ENCODE measurements at regions not wholly inside any gene's neighbourhood (a gene's known extent, or its start where the extent isn't known, plus 50 kb on each side); places are given as distances from the start of the nearest gene placed in this dataset.

DNA sequence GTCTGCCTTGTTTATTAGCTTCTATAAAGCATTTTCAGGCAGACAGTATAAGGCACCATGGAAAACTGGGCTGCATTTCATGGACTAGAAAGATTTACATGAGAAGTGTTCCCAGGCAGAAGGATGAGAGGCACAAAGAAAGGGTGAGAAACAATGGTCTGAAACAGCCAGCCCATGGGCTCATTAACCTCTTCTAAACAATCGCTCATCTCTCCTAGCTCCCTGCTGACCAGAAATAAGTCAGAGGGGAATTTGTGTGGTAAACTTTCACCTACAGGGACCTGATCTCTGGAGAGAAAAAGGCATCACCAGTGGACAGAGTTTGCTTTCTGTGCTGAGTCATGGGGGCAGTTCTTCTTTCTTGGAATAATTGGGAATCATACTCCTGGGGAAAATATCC is 51.8 kb upstream of the KIRREL3 start:
- Histone ChIP-seq H2AFZ (ENCODE audit: low read length) (no peak overlapping the region), H3K36me3 (ENCODE audit: insufficient read depth, low read length) (no peaks in the 10 kb centered on the region), H3K79me2 (ENCODE audit: insufficient read depth, low read depth, low read length) (no peaks in the 10 kb centered on the region), H3K9me2 (ENCODE audit: insufficient read depth, low read length) (no peaks in the 10 kb centered on the region), H3K9me3 (ENCODE audit: low read length) (no peaks in the 10 kb centered on the region), H3K4me2 (ENCODE audit: low read length) (no peak overlapping the region), H3K4me1 (ENCODE audit: insufficient read depth, low read length, poor library complexity, severe bottlenecking) (no peaks in the 10 kb centered on the region), H3K27ac (ENCODE audit: low read depth, low read length, poor library complexity, severe bottlenecking) (no peak overlapping the region), H3K4me3 (ENCODE audit: low read depth, low read length, poor library complexity, severe bottlenecking) (no peak overlapping the region), H4K20me1 (ENCODE audit: insufficient read depth, low read length) (no peaks in the 10 kb centered on the region)
- ChIA-PET CTCF (ENCODE audit: unreplicated experiment) (no interaction called here), POLR2A (no interaction called here)
- intact Hi-C loops (cut with micrococcal nuclease; ENCODE audit: unreplicated experiment) = no loop called here
- TF ChIP-seq CTCF (conservative IDR thresholded peaks at IDR 0.05; ENCODE audit: low read length) (no peak), EZH2phosphoT487 (IDR thresholded peaks at IDR 0.05; ENCODE audit: borderline replicate concordance, low read depth, low read length) (no peak)
- DNase-seq (ENCODE audit: low spot score) = no peak
- no TSS peak for BruUV-seq (replicated peaks)

Small RNAs in the stretch of these regions (small RNA-seq; reads per million reads assigned to genes)
- gene RN7SKP279 = 0.16 reads per million
